Testis (tissue), 2 donors: ENCODE measurements at regions not wholly inside any gene's neighbourhood (a gene's known extent, or its start where the extent isn't known, plus 50 kb on each side); places are given as distances from the start of the nearest gene placed in this dataset.

Source experiments
- DNase-seq: peaks from one replicate; pipeline ENCODE4 v3.0.0-alpha.2; 2019
- H3K27ac ChIP-seq, 2 donors: fragments of 200-600 bp; sonication (generic); one replicate each; pipeline ENCODE4 v1.5.1; 2019
- H3K27me3 ChIP-seq: fragments of 200-600 bp; sonication (generic); one replicate; pipeline ENCODE4 v1.5.1; 2019
- H3K36me3 ChIP-seq: fragments of 200-600 bp; sonication (generic); one replicate; pipeline ENCODE4 v1.5.1; 2017; ENCODE audit warnings: low read depth; ENCODE audit errors: missing control alignments
- H3K4me1 ChIP-seq: fragments of 200-600 bp; sonication (generic); one replicate; pipeline ENCODE4 v1.5.1; 2019
- H3K4me3 ChIP-seq, 2 donors: fragments of 200-600 bp; sonication (generic); one replicate each; pipeline ENCODE4 v1.5.1; 2017 to 2019
- H3K9me3 ChIP-seq: fragments of 200-600 bp; sonication (generic); one replicate; pipeline ENCODE4 v1.5.1; 2017
- POLR2A ChIP-seq: fragments of 450-650 bp; IDR thresholded peaks from one replicate; pipeline ENCODE4 v1.6.1; 2017; ENCODE audit warnings: antibody characterized with exemption, mild to moderate bottlenecking, moderate library complexity
- WGBS, 2 donors: methylation state at CpG; one replicate each; pipeline ENCODE4 v1.1.5; 2018; 5-methylcytosine and 5-hydroxymethylcytosine counted together
- intact Hi-C: fragments of 100-400 bp; cut with DNase I; formaldehyde crosslinking; loops from one replicate; pipeline ENCODE4 v1.15.1; 2023; ENCODE audit warnings: low total_unique reads
- TF ChIP-seq, protein P1 (sequence below), 3 experiments: fragments of 450-650 bp in 2 of 3; fragments of 200-600 bp in 1 of 3; sonication (generic) in 1 of 3; IDR thresholded peaks; one replicate each; pipeline ENCODE4 v1.5.1; 2016 to 2019; ENCODE audit warnings: antibody characterized with exemption in 3 of 3, mild to moderate bottlenecking in 2 of 3, moderate library complexity in 1 of 3

DNA sequence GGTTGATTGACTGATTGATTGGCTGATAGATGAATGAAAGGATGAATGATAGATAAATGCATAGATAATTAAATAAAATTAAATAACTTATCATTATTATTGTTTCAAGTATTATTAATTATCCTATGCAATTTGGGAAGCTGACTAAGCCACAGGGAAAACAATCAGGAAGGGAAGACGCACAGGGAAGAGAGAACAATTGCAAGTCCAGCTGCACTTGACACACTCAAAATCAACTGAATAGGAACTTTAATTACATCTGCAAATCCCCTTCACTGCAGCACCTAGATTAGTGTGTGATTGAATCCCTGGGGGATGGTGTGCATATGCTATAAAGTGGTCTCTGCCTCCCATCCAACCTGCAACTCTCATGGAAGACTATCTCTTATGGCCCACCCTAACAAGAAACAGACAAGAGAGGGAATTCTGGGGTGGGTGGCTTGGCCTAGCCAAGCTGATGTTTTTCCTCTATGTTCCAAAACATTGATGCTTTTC lies 161.1 kb upstream of the FGGY start:
- no peaks in the 10 kb centered on the region for H3K27me3 ChIP-seq
- WGBS, 2 donors = 97% methylated on average over 1 of the region's 1 CpG
- TF ChIP-seq POLR2A = no peak
- TF ChIP-seq, protein P1, sequence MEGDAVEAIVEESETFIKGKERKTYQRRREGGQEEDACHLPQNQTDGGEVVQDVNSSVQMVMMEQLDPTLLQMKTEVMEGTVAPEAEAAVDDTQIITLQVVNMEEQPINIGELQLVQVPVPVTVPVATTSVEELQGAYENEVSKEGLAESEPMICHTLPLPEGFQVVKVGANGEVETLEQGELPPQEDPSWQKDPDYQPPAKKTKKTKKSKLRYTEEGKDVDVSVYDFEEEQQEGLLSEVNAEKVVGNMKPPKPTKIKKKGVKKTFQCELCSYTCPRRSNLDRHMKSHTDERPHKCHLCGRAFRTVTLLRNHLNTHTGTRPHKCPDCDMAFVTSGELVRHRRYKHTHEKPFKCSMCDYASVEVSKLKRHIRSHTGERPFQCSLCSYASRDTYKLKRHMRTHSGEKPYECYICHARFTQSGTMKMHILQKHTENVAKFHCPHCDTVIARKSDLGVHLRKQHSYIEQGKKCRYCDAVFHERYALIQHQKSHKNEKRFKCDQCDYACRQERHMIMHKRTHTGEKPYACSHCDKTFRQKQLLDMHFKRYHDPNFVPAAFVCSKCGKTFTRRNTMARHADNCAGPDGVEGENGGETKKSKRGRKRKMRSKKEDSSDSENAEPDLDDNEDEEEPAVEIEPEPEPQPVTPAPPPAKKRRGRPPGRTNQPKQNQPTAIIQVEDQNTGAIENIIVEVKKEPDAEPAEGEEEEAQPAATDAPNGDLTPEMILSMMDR (IDR thresholded peaks at IDR 0.05) = no peak

GRCh38 chr1:59136541-59137275 lies 160.2 kb upstream of the FGGY start:
- 91 to 93% methylated on average over 8 of the region's 8 CpGs for WGBS, 2 donors

More for the DNA sequence above, 161.1 kb upstream of the FGGY start:
- no peak overlapping the region for H3K27ac ChIP-seq
- H3K4me3 ChIP-seq = no peak overlapping the region
- no peaks in the 10 kb centered on the region for H3K36me3 ChIP-seq
- intact Hi-C loops = no loop called here
- DNase-seq = no peak
- H3K4me1 ChIP-seq = peaks cover 17% of the 10 kb centered on the region
- no peaks in the 10 kb centered on the region for H3K9me3 ChIP-seq

DNA sequence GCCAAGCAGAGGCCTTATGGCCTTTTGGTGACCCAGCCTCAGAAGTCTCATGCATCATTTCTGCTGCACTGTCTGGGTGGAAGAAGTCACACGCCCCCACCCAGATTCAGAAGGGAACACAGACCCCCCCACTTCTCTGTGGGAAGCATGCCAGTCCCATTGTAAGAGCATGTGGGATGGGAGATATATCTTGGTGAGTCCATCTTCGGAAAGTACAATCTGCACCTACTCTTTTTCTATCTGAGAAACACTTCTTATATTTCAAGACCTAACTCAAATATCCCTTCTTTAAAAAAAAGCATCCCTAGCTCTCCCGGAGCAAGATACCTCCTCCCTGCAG lies 159.6 kb upstream of the FGGY start:
- intact Hi-C loops = no loop called here
- 32 to 64% methylated on average over 3 of the region's 3 CpGs for WGBS, 2 donors
- no peak overlapping the region for H3K27ac ChIP-seq

More at GRCh38 chr1:59136541-59137275, 160.2 kb upstream of the FGGY start:
- intact Hi-C loops = no loop called here
- Histone ChIP-seq H3K36me3 (no peaks in the 10 kb centered on the region), H3K4me1 (peaks cover 21% of the 10 kb centered on the region), H3K4me3 (no peak overlapping the region), H3K9me3 (no peaks in the 10 kb centered on the region), H3K27me3 (no peaks in the 10 kb centered on the region), H3K27ac (no peak overlapping the region)
- no peak for DNase-seq
- no peak for TF ChIP-seq POLR2A
- TF ChIP-seq, protein P1 (IDR thresholded peaks at IDR 0.05) = no peak

GRCh38 chr1:59137968-59138367 lies 158.9 kb upstream of the FGGY start:
- Histone ChIP-seq H3K27ac (peak overlapping the region in 1 of 2 donors; percentile 4), H3K36me3 (no peaks in the 10 kb centered on the region), H3K4me1 (peaks cover 21% of the 10 kb centered on the region), H3K27me3 (no peaks in the 10 kb centered on the region), H3K9me3 (no peaks in the 10 kb centered on the region), H3K4me3 (no peak overlapping the region)
- no peak for DNase-seq
- intact Hi-C loops = no loop called here
- 66 to 68% methylated on average over 4 of the region's 4 CpGs for WGBS, 2 donors
- TF ChIP-seq POLR2A = no peak
- TF ChIP-seq, protein P1 (IDR thresholded peaks at IDR 0.05) = no peak

More for the DNA sequence above, 159.6 kb upstream of the FGGY start:
- H3K4me3 ChIP-seq = no peak overlapping the region
- no peaks in the 10 kb centered on the region for H3K9me3 ChIP-seq
- TF ChIP-seq, protein P1 (IDR thresholded peaks at IDR 0.05) = no peak
- no peaks in the 10 kb centered on the region for H3K36me3 ChIP-seq
- H3K27me3 ChIP-seq = no peaks in the 10 kb centered on the region
- DNase-seq = no peak
- peaks cover 21% of the 10 kb centered on the region for H3K4me1 ChIP-seq

DNA sequence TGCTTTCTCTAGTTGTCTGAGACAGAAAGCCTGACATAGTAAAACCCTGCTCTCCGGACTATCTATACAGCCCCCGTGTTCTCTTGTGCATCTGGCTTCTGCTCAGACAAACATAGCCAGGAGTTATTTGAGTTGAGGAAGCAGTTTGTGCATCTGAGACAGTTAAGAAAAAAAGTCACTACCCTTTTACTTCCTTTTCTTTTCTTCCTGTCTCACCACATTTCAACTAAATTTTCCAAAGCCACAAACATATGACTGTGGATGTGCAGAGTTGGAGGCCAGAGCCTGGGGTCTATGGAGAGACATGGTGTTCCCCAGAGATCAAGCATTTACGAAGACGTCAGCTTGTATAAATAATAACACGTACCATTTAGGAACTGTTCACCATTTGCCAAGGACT lies 158.5 kb upstream of the FGGY start:
- H3K4me3 ChIP-seq = no peak overlapping the region
- no peaks in the 10 kb centered on the region for H3K27me3 ChIP-seq
- H3K9me3 ChIP-seq = no peaks in the 10 kb centered on the region
- H3K4me1 ChIP-seq = peaks cover 21% of the 10 kb centered on the region
- peak overlapping the region in 1 of 2 donors; percentile 4 for H3K27ac ChIP-seq
- 52 to 62% methylated on average over 5 of the region's 5 CpGs for WGBS, 2 donors
- TF ChIP-seq, protein P1 (IDR thresholded peaks at IDR 0.05) = no peak
- no peak for TF ChIP-seq POLR2A
- no peak for DNase-seq
- H3K36me3 ChIP-seq = no peaks in the 10 kb centered on the region
- intact Hi-C loops = no loop called here
